K562 (cell line): ENCODE measurements at regions not wholly inside any gene's neighbourhood (a gene's known extent, or its start where the extent isn't known, plus 50 kb on each side); places are given as distances from the start of the nearest gene placed in this dataset.

ENCODE experiments used
- ARID3A ChIP-seq: IDR thresholded peaks from 2 replicates; pipeline ENCODE4 v1.6.1; 2012; ENCODE audit warnings: low read depth, low read length, improper control_type of control experiment, borderline replicate concordance
- CTCF ChIP-seq, 3 experiments: IDR thresholded peaks in 2 of 3; conservative IDR thresholded peaks in 1 of 3; 2 replicates each; pipeline ENCODE4 v1.5.1; 2011 to 2012; ENCODE audit warnings: low read length in 3 of 3, mild to moderate bottlenecking in 3 of 3, control low read depth in 2 of 3, improper control_type of control experiment in 1 of 3, inconsistent platforms in 1 of 3, low read depth in 1 of 3, mixed read lengths in 1 of 3, moderate library complexity in 1 of 3; ENCODE audit not compliant: insufficient read depth in 2 of 3
- ETV1 ChIP-seq: fragments of 450-650 bp; conservative IDR thresholded peaks from 2 replicates; pipeline ENCODE4 v1.6.1; 2016; ENCODE audit warnings: missing genetic modification characterization, control low read depth, low read depth, missing compliant biosample characterization
- ETV5 ChIP-seq: sonication (generic); formaldehyde crosslinking; IDR thresholded peaks from 2 replicates; pipeline ENCODE4 v1.4.0; 2020; ENCODE audit warnings: low read depth, mild to moderate bottlenecking, missing genetic modification reagents
- HDAC3 ChIP-seq: fragments of 450-650 bp; IDR thresholded peaks from 2 replicates; pipeline ENCODE4 v1.6.1; 2018; ENCODE audit warnings: borderline replicate concordance, mild to moderate bottlenecking, moderate library complexity; ENCODE audit not compliant: partially characterized antibody
- JUND ChIP-seq, 2 experiments: IDR thresholded peaks; 2 replicates in 1 of 2; 3 replicates in 1 of 2; pipeline ENCODE4 v1.6.1; 2011; ENCODE audit warnings: borderline replicate concordance in 2 of 2, low read depth in 2 of 2, low read length in 2 of 2, improper control_type of control experiment in 1 of 2, missing biosample characterization in 1 of 2, missing genetic modification characterization in 1 of 2, missing genetic modification reagents in 1 of 2
- NR3C1 ChIP-seq: sonication (generic); formaldehyde crosslinking; IDR thresholded peaks from 2 replicates; pipeline ENCODE4 v1.8.1; 2022; ENCODE audit warnings: missing genetic modification reagents
- STAT5B ChIP-seq: fragments of 250-450 bp; sonication (Bioruptor Pico); IDR thresholded peaks from 2 replicates; pipeline ENCODE4 v1.8.0; 2021; ENCODE audit warnings: mild to moderate bottlenecking, inconsistent platforms
- TFAP4 ChIP-seq: sonication (generic); formaldehyde crosslinking; IDR thresholded peaks from 2 replicates; pipeline ENCODE4 v1.8.0; 2022; ENCODE audit warnings: missing genetic modification reagents, mild to moderate bottlenecking, moderate library complexity, borderline replicate concordance
- ZC3H11A ChIP-seq: IDR thresholded peaks from 2 replicates; pipeline ENCODE4 v1.6.1; 2012; ENCODE audit warnings: low read depth, low read length, improper control_type of control experiment
- ZKSCAN1 ChIP-seq: fragments of 150-350 bp; IDR thresholded peaks from 2 replicates; pipeline ENCODE4 v1.6.1; 2016; ENCODE audit warnings: low read depth, low read length
- ZNF263 ChIP-seq: sonication (generic); formaldehyde crosslinking; IDR thresholded peaks from 2 replicates; pipeline ENCODE4 v1.8.0; 2022; ENCODE audit warnings: mild to moderate bottlenecking, missing genetic modification reagents, borderline replicate concordance
- ZNF561 ChIP-seq: fragments of 450-650 bp; formaldehyde crosslinking; conservative IDR thresholded peaks from 2 replicates; pipeline ENCODE4 v1.4.0; 2020; ENCODE audit warnings: mild to moderate bottlenecking, moderate library complexity
- TF ChIP-seq, protein P1 (sequence below), 2 experiments: IDR thresholded peaks; 2 replicates each; pipeline ENCODE4 v1.6.1; 2011; ENCODE audit warnings: borderline replicate concordance in 1 of 2, control low read depth in 1 of 2, low read depth in 1 of 2, low read length in 1 of 2, mild to moderate bottlenecking in 1 of 2, mixed read lengths in 1 of 2, moderate library complexity in 1 of 2; ENCODE audit not compliant: insufficient read depth in 1 of 2, insufficient read length in 1 of 2, poor library complexity in 1 of 2, severe bottlenecking in 1 of 2; ENCODE audit errors: extremely low read depth in 1 of 2

- TF ChIP-seq HDAC3 (no peak), ARID3A (no peak), TFAP4 (CRISPR knock-in tag) (peak; percentile 4; the same call in 1 of the 2 replicates), ETV1 (tag) (no peak), JUND (IDR thresholded peaks at IDR 0.05; ENCODE audit: borderline replicate concordance, low read depth, low read length) (no peak), JUND (tag; IDR thresholded peaks at IDR 0.05; ENCODE audit: borderline replicate concordance, low read depth, low read length) (no peak), ETV5 (CRISPR knock-in tag) (no peak), NR3C1 (CRISPR knock-in tag) (no peak), ZNF263 (CRISPR knock-in tag) (no peak), ZKSCAN1 (no peak), CTCF (IDR thresholded peaks at IDR 0.05 in 2 of 3, conservative IDR thresholded peaks at IDR 0.05 in 1 of 3; ENCODE audit: insufficient read depth in 2 of 3, low read depth in 1 of 3, low read length in 3 of 3) (peak in 2 of 3 experiments; percentile 16 to 36; a peak in 2 of 6 replicates), STAT5B (no peak), ZNF561 (CRISPR knock-in tag) (no peak), ZC3H11A (no peak)
- TF ChIP-seq, protein P1, sequence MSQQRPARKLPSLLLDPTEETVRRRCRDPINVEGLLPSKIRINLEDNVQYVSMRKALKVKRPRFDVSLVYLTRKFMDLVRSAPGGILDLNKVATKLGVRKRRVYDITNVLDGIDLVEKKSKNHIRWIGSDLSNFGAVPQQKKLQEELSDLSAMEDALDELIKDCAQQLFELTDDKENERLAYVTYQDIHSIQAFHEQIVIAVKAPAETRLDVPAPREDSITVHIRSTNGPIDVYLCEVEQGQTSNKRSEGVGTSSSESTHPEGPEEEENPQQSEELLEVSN (IDR thresholded peaks at IDR 0.05; ENCODE audit: borderline replicate concordance in 1 of 2, extremely low read depth in 1 of 2, insufficient read depth in 1 of 2, insufficient read length in 1 of 2, low read depth in 1 of 2, low read length in 1 of 2, poor library complexity in 1 of 2, severe bottlenecking in 1 of 2), result peak in 1 of 2 experiments; percentile 46
These were observed 61.7 kb upstream of the FBRSL1 start (continued) for GRCh38 chr12:132427999-132428935.
